Colonic mucosa (tissue), 4 donors: ENCODE measurements at regions not wholly inside any gene's neighbourhood (a gene's known extent, or its start where the extent isn't known, plus 50 kb on each side); places are given as distances from the start of the nearest gene placed in this dataset.

ENCODE experiments used
- DNase-seq: peaks from one replicate; pipeline ENCODE4 v3.0.0-alpha.2; 2020
- H3K27ac ChIP-seq: fragments of 200-600 bp; one replicate; pipeline ENCODE4 v1.8.0; 2021
- H3K27me3 ChIP-seq: fragments of 200-600 bp; one replicate; pipeline ENCODE4 v1.8.0; 2021
- H3K36me3 ChIP-seq: fragments of 200-600 bp; one replicate; pipeline ENCODE4 v1.8.0; 2021
- H3K4me1 ChIP-seq: fragments of 200-600 bp; one replicate; pipeline ENCODE4 v1.8.0; 2021; ENCODE audit warnings: mild to moderate bottlenecking
- H3K4me3 ChIP-seq: fragments of 200-600 bp; one replicate; pipeline ENCODE4 v1.8.0; 2021
- H3K9ac ChIP-seq, 2 donors: one replicate each; pipeline ENCODE4 v1.7.0; 2013; ENCODE audit warnings: control low read depth in 2 of 2, low read depth in 2 of 2, low read length in 2 of 2
- H3K9me3 ChIP-seq: fragments of 200-600 bp; one replicate; pipeline ENCODE4 v1.8.0; 2021
- CTCF ChIP-seq: fragments of 200-600 bp; IDR thresholded peaks from one replicate; pipeline ENCODE4 v1.8.0; 2022; ENCODE audit warnings: antibody characterized with exemption, mild to moderate bottlenecking
- intact Hi-C: fragments of 100-400 bp; cut with DNase I; formaldehyde crosslinking; loops from one replicate; pipeline ENCODE4 v1.14.1; 2022
- donor health status: healthy.
- donor health status: DM: no; HTN: no; CAD: no.
- donor health status: DM: no; HTN: no; CAD: no.

- Histone ChIP-seq H3K4me1 (no peaks in the 10 kb centered on the region), H3K9me3 (no peaks in the 10 kb centered on the region), H3K27me3 (no peaks in the 10 kb centered on the region), H3K27ac (no peak overlapping the region), H3K4me3 (no peak overlapping the region), H3K9ac (no peak overlapping the region), H3K36me3 (no peaks in the 10 kb centered on the region)
- no peak for DNase-seq
- TF ChIP-seq CTCF = no peak
- intact Hi-C loops = no loop called here
These were observed 118.5 kb upstream of the FSTL4 start for GRCh38 chr5:133730866-133731265.

GRCh38 chr5:133730346-133730745, 118.0 kb upstream of the FSTL4 start:
- TF ChIP-seq CTCF = no peak
- Histone ChIP-seq H3K9ac (no peak overlapping the region), H3K27ac (no peak overlapping the region), H3K27me3 (no peaks in the 10 kb centered on the region), H3K4me1 (no peaks in the 10 kb centered on the region), H3K9me3 (no peaks in the 10 kb centered on the region), H3K36me3 (no peaks in the 10 kb centered on the region), H3K4me3 (no peak overlapping the region)
- intact Hi-C loops = no loop called here
- no peak for DNase-seq

GRCh38 chr5:133729800-133730199, 117.5 kb upstream of the FSTL4 start:
- Histone ChIP-seq H3K36me3 (no peaks in the 10 kb centered on the region), H3K27me3 (no peaks in the 10 kb centered on the region), H3K4me1 (no peaks in the 10 kb centered on the region), H3K9ac (no peak overlapping the region), H3K4me3 (no peak overlapping the region), H3K27ac (no peak overlapping the region), H3K9me3 (no peaks in the 10 kb centered on the region)
- DNase-seq = no peak
- intact Hi-C loops = no loop called here
- no peak for TF ChIP-seq CTCF

GRCh38 chr5:133728475-133728874, 116.1 kb upstream of the FSTL4 start:
- Histone ChIP-seq H3K4me3 (no peak overlapping the region), H3K9me3 (no peaks in the 10 kb centered on the region), H3K9ac (no peak overlapping the region), H3K4me1 (no peaks in the 10 kb centered on the region), H3K36me3 (no peaks in the 10 kb centered on the region), H3K27me3 (no peaks in the 10 kb centered on the region), H3K27ac (no peak overlapping the region)
- intact Hi-C loops = no loop called here
- DNase-seq = no peak
- TF ChIP-seq CTCF = no peak

- Histone ChIP-seq H3K27ac (no peak overlapping the region), H3K27me3 (no peaks in the 10 kb centered on the region), H3K9ac (no peak overlapping the region), H3K9me3 (no peaks in the 10 kb centered on the region), H3K36me3 (no peaks in the 10 kb centered on the region), H3K4me1 (no peaks in the 10 kb centered on the region), H3K4me3 (no peak overlapping the region)
- TF ChIP-seq CTCF = no peak
- no peak for DNase-seq
- intact Hi-C loops = no loop called here
These were observed 115.3 kb upstream of the FSTL4 start for GRCh38 chr5:133727636-133728035.
